Chondrocyte (in vitro differentiated cells): ENCODE measurements at regions not wholly inside any gene's neighbourhood (a gene's known extent, or its start where the extent isn't known, plus 50 kb on each side); places are given as distances from the start of the nearest gene placed in this dataset.
"Not testable (repeated sequence)": the region's sequence is repeated elsewhere in the genome, so short reads cannot be mapped to it uniquely, and the experiment has no call there.

Experiments used
- DNase-seq: peaks from one replicate; pipeline ENCODE4 v3.0.0; 2021; ENCODE audit warnings: mixed read lengths, low spot score
- H3K27ac Mint-ChIP-seq: one replicate; pipeline ENCODE4 v1.8.0; 2021; ENCODE audit warnings: mild to moderate bottlenecking, moderate library complexity, mixed read lengths; ENCODE audit not compliant: unreplicated experiment
- H3K27me3 Mint-ChIP-seq: 2 replicates; pipeline ENCODE4 v1.8.0; 2021; ENCODE audit warnings: low read depth, mixed read lengths
- H3K36me3 Mint-ChIP-seq: 2 replicates; pipeline ENCODE4 v1.8.0; 2021; ENCODE audit warnings: low read depth, mixed read lengths
- H3K4me1 Mint-ChIP-seq: 2 replicates; pipeline ENCODE4 v1.8.0; 2021; ENCODE audit warnings: low read depth, mild to moderate bottlenecking, mixed read lengths
- H3K4me3 Mint-ChIP-seq: one replicate; pipeline ENCODE4 v1.8.0; 2021; ENCODE audit warnings: mild to moderate bottlenecking, moderate library complexity, mixed read lengths; ENCODE audit not compliant: unreplicated experiment
- H3K9me3 Mint-ChIP-seq: 2 replicates; pipeline ENCODE4 v1.8.0; 2021; ENCODE audit warnings: low read depth, mixed read lengths
- TF ChIP-seq, protein P1 (sequence below): fragments of 200-600 bp; sonication (generic); IDR thresholded peaks from 2 replicates; pipeline ENCODE4 v1.5.0; 2021; ENCODE audit warnings: antibody characterized with exemption, mild to moderate bottlenecking, moderate library complexity

DNA sequence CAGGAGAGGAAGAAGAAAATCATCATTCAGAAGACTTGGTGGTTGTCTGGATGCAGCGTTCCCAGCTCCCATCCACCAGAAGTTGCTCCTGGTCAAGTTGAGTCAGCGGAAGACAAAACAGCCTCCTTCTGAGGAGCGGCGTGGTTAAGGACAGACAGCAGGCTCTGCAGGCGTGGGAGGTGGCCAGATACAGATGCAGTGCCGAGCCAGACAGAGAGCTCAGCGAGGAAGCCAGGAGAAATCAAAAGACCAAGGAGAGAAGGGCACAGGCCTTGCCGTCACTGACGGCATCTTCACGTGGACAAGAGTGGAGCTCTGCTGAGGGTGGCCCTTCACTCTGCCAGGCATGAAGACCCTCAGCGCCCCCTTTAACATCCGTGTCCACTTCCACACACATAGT is 158.5 kb downstream of the THBS2 start:
- no peaks in the 10 kb centered on the region for H3K27me3 Mint-ChIP-seq
- H3K27ac Mint-ChIP-seq, result peak overlapping the region; percentile 68
- H3K36me3 Mint-ChIP-seq, result peaks cover 11% of the 10 kb centered on the region
- no peak for DNase-seq
- H3K4me3 Mint-ChIP-seq, result no peak overlapping the region
- peaks cover 71% of the 10 kb centered on the region for H3K4me1 Mint-ChIP-seq
- H3K9me3 Mint-ChIP-seq, result peaks cover 19% of the 10 kb centered on the region
- TF ChIP-seq, protein P1, sequence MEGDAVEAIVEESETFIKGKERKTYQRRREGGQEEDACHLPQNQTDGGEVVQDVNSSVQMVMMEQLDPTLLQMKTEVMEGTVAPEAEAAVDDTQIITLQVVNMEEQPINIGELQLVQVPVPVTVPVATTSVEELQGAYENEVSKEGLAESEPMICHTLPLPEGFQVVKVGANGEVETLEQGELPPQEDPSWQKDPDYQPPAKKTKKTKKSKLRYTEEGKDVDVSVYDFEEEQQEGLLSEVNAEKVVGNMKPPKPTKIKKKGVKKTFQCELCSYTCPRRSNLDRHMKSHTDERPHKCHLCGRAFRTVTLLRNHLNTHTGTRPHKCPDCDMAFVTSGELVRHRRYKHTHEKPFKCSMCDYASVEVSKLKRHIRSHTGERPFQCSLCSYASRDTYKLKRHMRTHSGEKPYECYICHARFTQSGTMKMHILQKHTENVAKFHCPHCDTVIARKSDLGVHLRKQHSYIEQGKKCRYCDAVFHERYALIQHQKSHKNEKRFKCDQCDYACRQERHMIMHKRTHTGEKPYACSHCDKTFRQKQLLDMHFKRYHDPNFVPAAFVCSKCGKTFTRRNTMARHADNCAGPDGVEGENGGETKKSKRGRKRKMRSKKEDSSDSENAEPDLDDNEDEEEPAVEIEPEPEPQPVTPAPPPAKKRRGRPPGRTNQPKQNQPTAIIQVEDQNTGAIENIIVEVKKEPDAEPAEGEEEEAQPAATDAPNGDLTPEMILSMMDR, result no peak

DNA sequence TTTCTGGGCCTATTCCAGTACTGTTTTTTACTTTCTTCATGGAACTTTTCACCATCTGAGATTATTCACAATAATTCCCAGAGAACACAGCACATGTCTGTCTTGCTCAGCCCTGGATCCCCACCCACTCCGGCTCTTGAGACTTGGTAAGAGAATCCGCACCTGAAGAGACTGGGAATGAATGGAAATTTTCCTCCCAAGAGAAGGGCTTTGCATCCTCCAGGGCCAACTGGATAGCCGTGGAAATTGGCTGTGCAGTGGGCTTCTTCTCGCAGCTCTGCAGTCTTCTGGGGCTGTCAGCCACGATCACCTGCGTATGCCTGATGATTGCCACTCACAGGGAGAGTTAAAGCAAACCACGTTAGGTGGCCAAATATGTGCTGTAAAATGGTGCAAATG is 159.1 kb downstream of the THBS2 start:
- Mint-ChIP-seq H3K4me1 (peaks cover 65% of the 10 kb centered on the region), H3K4me3 (no peak overlapping the region), H3K27ac (no peak overlapping the region), H3K36me3 (peaks cover 15% of the 10 kb centered on the region), H3K9me3 (peaks cover 22% of the 10 kb centered on the region), H3K27me3 (no peaks in the 10 kb centered on the region)
- no peak for DNase-seq
- TF ChIP-seq, protein P1, result no peak

DNA sequence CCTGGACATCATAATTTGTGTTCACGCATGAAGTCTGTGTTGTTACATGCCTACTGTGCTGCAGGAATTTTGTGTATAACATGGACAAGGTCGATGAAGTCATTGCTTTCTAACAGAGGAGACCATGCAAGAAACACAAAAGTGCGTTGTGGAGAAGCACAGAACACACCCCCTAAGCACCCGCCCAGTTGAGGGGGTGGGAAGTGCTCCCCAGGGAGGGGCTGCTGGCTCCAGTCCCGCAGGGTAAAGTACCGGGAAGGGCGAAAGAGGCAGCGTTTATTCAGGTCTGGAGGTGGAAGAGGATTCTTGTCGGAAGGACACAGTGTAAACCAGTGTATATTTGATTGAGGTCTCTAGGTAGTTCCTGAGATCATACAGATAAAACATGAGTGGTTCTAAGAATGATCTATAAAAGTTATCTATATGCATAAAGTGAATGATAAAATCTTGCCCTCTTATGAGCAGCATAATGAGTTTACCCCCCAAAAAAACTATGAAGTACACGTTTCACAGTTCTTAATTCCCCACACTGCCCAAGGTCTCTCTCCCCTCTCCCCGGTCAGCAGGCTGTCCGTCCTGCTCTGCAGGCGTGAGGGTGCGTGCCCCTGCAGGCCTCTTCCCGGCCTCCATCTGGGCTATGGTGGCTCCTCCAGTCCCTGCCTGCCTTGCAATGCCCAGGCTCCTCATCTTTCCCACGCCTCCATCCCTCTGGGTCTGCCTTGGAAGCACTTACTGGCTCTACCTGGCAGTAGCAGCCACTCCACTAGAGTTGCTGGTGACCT is 159.7 kb downstream of the THBS2 start:
- DNase-seq, result no peak
- H3K4me3 Mint-ChIP-seq, result no peak overlapping the region

DNA sequence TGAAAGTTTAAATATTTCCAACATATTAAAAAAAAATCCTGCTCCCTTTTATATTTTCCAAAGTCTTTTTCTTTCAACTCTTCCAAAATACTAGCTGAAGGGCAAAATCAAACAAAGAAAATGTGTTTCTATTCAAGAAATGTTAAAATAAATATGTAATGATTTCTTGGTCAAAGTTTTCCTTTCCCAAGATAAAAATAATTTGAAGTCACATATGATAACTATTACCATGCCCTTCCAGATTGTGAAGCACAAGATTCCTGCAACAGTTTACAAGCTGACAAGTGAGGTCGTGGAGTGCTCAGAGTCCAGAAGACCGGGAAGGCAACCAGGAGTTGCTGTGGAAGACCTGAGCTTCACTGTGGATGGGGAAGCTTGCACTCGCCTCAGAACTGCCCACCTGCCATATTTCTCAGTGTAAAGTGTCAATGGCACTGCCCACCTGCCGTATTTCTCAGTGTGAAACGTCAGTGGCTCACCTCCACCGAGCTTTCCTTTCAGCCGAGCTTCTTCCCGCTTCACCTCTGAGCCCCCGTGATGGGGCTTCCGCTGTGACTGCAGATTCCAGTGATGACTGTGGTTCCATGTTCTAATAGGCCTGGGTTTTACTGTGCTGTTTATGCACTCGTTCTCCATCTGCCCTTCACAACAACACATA is 160.5 kb downstream of the THBS2 start:
- TF ChIP-seq, protein P1, result no peak
- DNase-seq, result no peak
- Mint-ChIP-seq H3K9me3 (peaks cover 22% of the 10 kb centered on the region), H3K27me3 (no peaks in the 10 kb centered on the region), H3K4me1 (peaks cover 62% of the 10 kb centered on the region), H3K27ac (no peak overlapping the region), H3K4me3 (no peak overlapping the region), H3K36me3 (peaks cover 15% of the 10 kb centered on the region)

More for the DNA sequence above, 159.7 kb downstream of the THBS2 start:
- Mint-ChIP-seq H3K27me3 (no peaks in the 10 kb centered on the region), H3K4me1 (peaks cover 62% of the 10 kb centered on the region), H3K9me3 (peaks cover 22% of the 10 kb centered on the region), H3K36me3 (peaks cover 15% of the 10 kb centered on the region), H3K27ac (no peak overlapping the region)
- TF ChIP-seq, protein P1, result no peak

DNA sequence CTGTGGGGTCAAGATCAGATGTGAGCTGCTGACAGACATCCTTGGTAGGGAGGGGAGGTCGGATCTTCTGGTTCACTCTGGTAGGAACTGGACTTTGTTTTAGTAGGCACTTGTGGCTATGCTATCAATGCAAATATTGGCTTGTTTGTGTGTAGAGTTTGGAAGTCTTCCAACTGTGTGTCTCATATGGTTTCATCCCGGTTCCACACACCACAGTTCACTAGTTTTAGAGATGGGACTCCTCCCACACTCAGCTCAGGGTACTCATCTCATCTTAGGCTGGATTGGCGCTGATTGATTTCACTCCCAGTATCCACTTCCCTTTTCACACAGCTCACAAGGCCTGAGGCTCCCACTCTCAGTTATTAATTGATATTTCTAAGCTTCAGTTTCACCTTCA is 161.3 kb downstream of the THBS2 start:
- Mint-ChIP-seq H3K27ac (peak overlapping the region; percentile 64), H3K4me1 (peaks cover 62% of the 10 kb centered on the region), H3K27me3 (no peaks in the 10 kb centered on the region), H3K4me3 (no peak overlapping the region), H3K9me3 (peaks cover 22% of the 10 kb centered on the region), H3K36me3 (peaks cover 15% of the 10 kb centered on the region)
- DNase-seq, result no peak
- TF ChIP-seq, protein P1, result no peak

DNA sequence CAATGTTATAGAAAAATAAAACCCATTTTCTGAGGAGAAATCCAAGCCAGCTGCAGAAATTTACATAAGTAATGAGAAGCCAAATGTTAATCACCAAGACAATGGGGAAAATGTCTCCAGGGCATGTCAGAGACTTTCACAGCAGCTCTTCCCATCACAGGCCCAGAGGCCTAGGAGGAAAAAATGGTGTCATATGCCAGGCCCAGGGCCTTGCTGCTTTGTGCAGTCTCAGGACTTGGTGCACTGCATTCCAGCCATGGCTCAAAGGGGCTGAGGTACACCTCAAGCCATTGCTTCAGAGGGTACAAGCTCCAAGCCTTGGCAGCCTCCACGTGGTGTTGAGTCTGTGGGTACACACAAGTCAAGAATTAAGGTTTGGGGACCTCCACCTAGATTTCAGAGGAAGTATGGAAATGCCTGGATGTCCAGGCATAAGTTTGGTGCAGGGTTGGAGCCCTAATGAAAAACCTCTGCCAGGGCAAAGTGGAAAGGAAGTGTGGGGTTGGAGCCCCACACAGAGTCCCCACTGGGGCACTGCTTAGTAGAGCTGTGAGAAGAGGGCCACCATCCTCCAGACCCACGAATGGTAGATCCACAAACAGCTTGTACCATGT is 163.0 kb downstream of the THBS2 start:
- peaks cover 22% of the 10 kb centered on the region for H3K9me3 Mint-ChIP-seq
- H3K4me1 Mint-ChIP-seq, result peaks cover 60% of the 10 kb centered on the region
- not testable (repeated sequence) for H3K27me3 Mint-ChIP-seq, DNase-seq, H3K4me3 Mint-ChIP-seq, H3K27ac Mint-ChIP-seq
- peaks cover 13% of the 10 kb centered on the region for H3K36me3 Mint-ChIP-seq
